ENCODE measurements at regions not wholly inside any gene's neighbourhood (a gene's known extent, or its start where the extent isn't known, plus 50 kb on each side); places are given as distances from the start of the nearest gene placed in this dataset.
A peak's percentile ranks its signal among the peaks of the same experiment; 100 is the strongest.
"Not testable (repeated sequence)": the region's sequence is repeated elsewhere in the genome, so short reads cannot be mapped to it uniquely, and the experiment has no call there.

DNA sequence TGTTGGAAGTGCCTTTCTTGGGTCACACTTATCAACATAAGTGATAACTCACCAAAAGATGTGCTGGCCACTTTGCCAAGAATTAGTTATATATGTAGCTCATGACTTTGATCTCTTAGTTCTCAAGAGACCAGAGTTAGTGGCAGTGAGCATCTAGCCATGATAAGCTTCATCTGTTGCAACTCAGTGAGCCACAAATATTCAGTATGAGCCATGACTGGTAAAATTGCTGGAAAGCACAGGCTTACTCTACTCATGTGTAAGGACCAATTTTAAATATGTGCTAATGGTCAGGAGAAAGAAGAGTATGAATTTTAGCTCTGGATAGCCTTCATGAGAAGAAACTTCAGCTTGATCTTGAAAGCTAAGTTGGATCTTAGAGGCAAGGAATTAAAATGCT is 59.4 kb upstream of the TLL1 start:
- no TSS peak for BruUV-seq (replicated peaks)
- CTCF ChIA-PET: interaction anchor here (1.9 kb wide), 1 partner anchor 8 kb away, joined by 5 read pairs; no protein-coding TSS in a partner anchor
- H4K20me1 ChIP-seq (replicated peaks; ENCODE audit: control insufficient read depth, extremely low read depth, insufficient read depth, low read length): no peaks in the 10 kb centered on the region
- H3K4me2 ChIP-seq (ENCODE audit: insufficient read depth, low read length): no peak overlapping the region
- intact Hi-C loops (cut with micrococcal nuclease): no loop called here
- no peak overlapping the region for H3K9ac ChIP-seq (replicated peaks; ENCODE audit: extremely low read depth, insufficient read depth, low read length)
- H3K9me3 ChIP-seq (replicated peaks; ENCODE audit: control insufficient read depth, insufficient read depth, low read length): no peaks in the 10 kb centered on the region
- no peaks in the 10 kb centered on the region for H3K9me1 ChIP-seq (replicated peaks; ENCODE audit: control insufficient read depth, extremely low read depth, insufficient read depth, low read length)
- H3K27me3 ChIP-seq (ENCODE audit: control insufficient read depth in 2 of 2, insufficient read depth in 2 of 2, low read length in 2 of 2): no peaks in the 10 kb centered on the region
- no peak for TF ChIP-seq JUN (IDR thresholded peaks at IDR 0.05; ENCODE audit: borderline replicate concordance, insufficient read depth, insufficient read length, low read depth)
- TF ChIP-seq, protein P1, sequence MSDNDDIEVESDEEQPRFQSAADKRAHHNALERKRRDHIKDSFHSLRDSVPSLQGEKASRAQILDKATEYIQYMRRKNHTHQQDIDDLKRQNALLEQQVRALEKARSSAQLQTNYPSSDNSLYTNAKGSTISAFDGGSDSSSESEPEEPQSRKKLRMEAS (IDR thresholded peaks at IDR 0.05; ENCODE audit: insufficient read depth, insufficient read length): no peak
- no peak for TF ChIP-seq GATA2 (IDR thresholded peaks at IDR 0.05; ENCODE audit: insufficient read depth, insufficient read length, low read depth, low read length)
- TF ChIP-seq EZH2 (IDR thresholded peaks at IDR 0.05; ENCODE audit: borderline replicate concordance, low read depth, low read length, severe bottlenecking): no peak
- TF ChIP-seq POLR2A (IDR thresholded peaks at IDR 0.05; ENCODE audit: low read depth, low read length): no peak
- H3K36me3 ChIP-seq (ENCODE audit: control insufficient read depth in 2 of 2, extremely low read depth in 1 of 2, insufficient read depth in 2 of 2, low read length in 2 of 2): no peaks in the 10 kb centered on the region
- H3K4me3 ChIP-seq (replicated peaks in 1 of 3; ENCODE audit: insufficient read depth in 1 of 3, low read depth in 1 of 3, low read length in 3 of 3): no peak overlapping the region
- dilution Hi-C loops (cut with MboI; ENCODE audit: extremely low pct_ligation_motif_present, low sequenced_read_pairs): no loop called here
- no peak overlapping the region for H2AFZ ChIP-seq (ENCODE audit: low read depth, low read length)
- no peak for FAIRE-seq
- H3K4me1 ChIP-seq (ENCODE audit: control insufficient read depth, extremely low read depth, insufficient read depth, low read length): no peaks in the 10 kb centered on the region
- no peak overlapping the region for H3K27ac ChIP-seq (ENCODE audit: insufficient read depth, low read depth, low read length)
- H3K79me2 ChIP-seq (ENCODE audit: control insufficient read depth, insufficient read depth, low read length): no peaks in the 10 kb centered on the region
- POLR2A ChIA-PET: no interaction called here
- DNase-seq (ENCODE audit: low read depth, low spot score): no peak

DNA sequence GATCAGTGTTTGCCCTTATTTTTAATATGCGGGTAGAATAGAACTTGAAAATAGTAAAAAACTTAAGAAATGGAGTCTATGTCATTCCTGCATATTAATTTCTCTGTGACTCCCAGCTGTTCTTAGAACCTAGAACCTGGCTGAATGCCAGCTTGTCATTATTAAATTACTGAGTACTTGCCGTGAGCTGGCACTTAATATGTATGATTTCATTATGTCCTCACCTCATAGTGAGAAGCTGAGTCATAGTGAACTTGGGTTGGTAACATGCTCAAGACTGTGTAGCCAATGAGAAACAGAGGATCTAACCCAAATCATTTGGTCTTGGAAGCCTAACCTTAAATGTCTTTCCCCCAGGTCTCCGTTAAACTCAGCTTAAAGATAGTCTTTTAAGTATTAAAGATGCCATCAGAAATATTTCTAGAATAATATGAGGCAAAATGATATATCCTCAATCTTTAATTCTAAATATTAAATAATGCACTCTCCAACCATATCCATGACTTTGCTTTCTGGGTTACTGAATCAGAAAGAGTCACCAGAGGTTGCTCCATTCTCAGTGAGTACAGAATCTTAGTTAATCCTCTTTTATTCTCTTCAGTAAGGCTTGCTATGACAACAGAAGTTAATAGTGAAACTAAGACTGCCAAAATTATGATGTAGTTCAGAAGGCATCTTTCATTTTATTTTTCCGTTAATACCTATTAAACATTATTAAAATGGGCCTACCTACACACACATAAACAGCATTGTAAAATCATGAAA is 58.6 kb upstream of the TLL1 start:
- FAIRE-seq: no peak
- H3K9me1 ChIP-seq (replicated peaks; ENCODE audit: control insufficient read depth, extremely low read depth, insufficient read depth, low read length): no peaks in the 10 kb centered on the region
- dilution Hi-C loops (cut with MboI; ENCODE audit: extremely low pct_ligation_motif_present, low sequenced_read_pairs) (no loop called here), intact Hi-C loops (cut with micrococcal nuclease) (no loop called here)
- H3K36me3 ChIP-seq (ENCODE audit: control insufficient read depth in 2 of 2, extremely low read depth in 1 of 2, insufficient read depth in 2 of 2, low read length in 2 of 2): no peaks in the 10 kb centered on the region
- no peak overlapping the region for H3K9ac ChIP-seq (replicated peaks; ENCODE audit: extremely low read depth, insufficient read depth, low read length)
- no peak overlapping the region for H3K4me3 ChIP-seq (replicated peaks in 1 of 3; ENCODE audit: insufficient read depth in 1 of 3, low read depth in 1 of 3, low read length in 3 of 3)
- DNase-seq (ENCODE audit: low read depth, low spot score): peak; percentile 21
- no peak overlapping the region for H3K27ac ChIP-seq (ENCODE audit: insufficient read depth, low read depth, low read length)
- no TSS peak for BruUV-seq (replicated peaks)
- no peaks in the 10 kb centered on the region for H4K20me1 ChIP-seq (replicated peaks; ENCODE audit: control insufficient read depth, extremely low read depth, insufficient read depth, low read length)
- no peaks in the 10 kb centered on the region for H3K9me3 ChIP-seq (replicated peaks; ENCODE audit: control insufficient read depth, insufficient read depth, low read length)
- H3K4me2 ChIP-seq (ENCODE audit: insufficient read depth, low read length): no peak overlapping the region
- TF ChIP-seq, protein P2, sequence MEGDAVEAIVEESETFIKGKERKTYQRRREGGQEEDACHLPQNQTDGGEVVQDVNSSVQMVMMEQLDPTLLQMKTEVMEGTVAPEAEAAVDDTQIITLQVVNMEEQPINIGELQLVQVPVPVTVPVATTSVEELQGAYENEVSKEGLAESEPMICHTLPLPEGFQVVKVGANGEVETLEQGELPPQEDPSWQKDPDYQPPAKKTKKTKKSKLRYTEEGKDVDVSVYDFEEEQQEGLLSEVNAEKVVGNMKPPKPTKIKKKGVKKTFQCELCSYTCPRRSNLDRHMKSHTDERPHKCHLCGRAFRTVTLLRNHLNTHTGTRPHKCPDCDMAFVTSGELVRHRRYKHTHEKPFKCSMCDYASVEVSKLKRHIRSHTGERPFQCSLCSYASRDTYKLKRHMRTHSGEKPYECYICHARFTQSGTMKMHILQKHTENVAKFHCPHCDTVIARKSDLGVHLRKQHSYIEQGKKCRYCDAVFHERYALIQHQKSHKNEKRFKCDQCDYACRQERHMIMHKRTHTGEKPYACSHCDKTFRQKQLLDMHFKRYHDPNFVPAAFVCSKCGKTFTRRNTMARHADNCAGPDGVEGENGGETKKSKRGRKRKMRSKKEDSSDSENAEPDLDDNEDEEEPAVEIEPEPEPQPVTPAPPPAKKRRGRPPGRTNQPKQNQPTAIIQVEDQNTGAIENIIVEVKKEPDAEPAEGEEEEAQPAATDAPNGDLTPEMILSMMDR (IDR thresholded peaks at IDR 0.05; ENCODE audit: extremely low read depth in 1 of 2, insufficient read depth in 1 of 2, low read depth in 1 of 2, low read length in 2 of 2): no peak
- H3K4me1 ChIP-seq (ENCODE audit: control insufficient read depth, extremely low read depth, insufficient read depth, low read length): no peaks in the 10 kb centered on the region
- POLR2A ChIA-PET: no interaction called here
- no peaks in the 10 kb centered on the region for H3K79me2 ChIP-seq (ENCODE audit: control insufficient read depth, insufficient read depth, low read length)
- no peaks in the 10 kb centered on the region for H3K27me3 ChIP-seq (ENCODE audit: control insufficient read depth in 2 of 2, insufficient read depth in 2 of 2, low read length in 2 of 2)
- H2AFZ ChIP-seq (ENCODE audit: low read depth, low read length): no peak overlapping the region
- CTCF ChIA-PET: interaction anchor here (1.9 kb wide), 1 partner anchor 9 kb away, joined by 5 read pairs; no protein-coding TSS in a partner anchor

DNA sequence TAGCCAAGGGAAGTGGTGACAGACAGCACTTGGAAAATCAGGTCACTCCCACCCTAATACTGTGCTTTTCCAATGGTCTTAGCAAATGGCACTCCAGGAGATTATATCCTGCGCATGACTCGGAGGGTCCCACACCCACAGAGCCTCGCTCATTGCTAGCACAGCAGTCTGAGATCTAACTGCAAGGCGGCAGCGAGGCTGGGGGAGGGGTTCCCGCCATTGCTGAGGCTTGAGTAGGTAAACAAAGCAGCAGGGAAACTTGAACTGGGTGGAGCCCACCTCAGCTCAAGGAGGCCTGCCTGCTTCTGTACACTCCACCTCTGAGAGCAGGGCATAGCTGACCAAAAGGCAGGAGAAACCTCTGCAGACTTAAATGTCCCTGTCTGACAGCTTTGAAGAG is 53.9 kb upstream of the TLL1 start:
- dilution Hi-C loops (cut with MboI; ENCODE audit: extremely low pct_ligation_motif_present, low sequenced_read_pairs); H3K79me2 ChIP-seq (ENCODE audit: control insufficient read depth, insufficient read depth, low read length); FAIRE-seq; H3K36me3 ChIP-seq (ENCODE audit: control insufficient read depth in 2 of 2, extremely low read depth in 1 of 2, insufficient read depth in 2 of 2, low read length in 2 of 2); intact Hi-C loops (cut with micrococcal nuclease); H2AFZ ChIP-seq (ENCODE audit: low read depth, low read length); H3K4me1 ChIP-seq (ENCODE audit: control insufficient read depth, extremely low read depth, insufficient read depth, low read length); CTCF ChIA-PET; H3K9me3 ChIP-seq (replicated peaks; ENCODE audit: control insufficient read depth, insufficient read depth, low read length); H4K20me1 ChIP-seq (replicated peaks; ENCODE audit: control insufficient read depth, extremely low read depth, insufficient read depth, low read length); DNase-seq (ENCODE audit: low read depth, low spot score); H3K27ac ChIP-seq (ENCODE audit: insufficient read depth, low read depth, low read length); H3K27me3 ChIP-seq (ENCODE audit: control insufficient read depth in 2 of 2, insufficient read depth in 2 of 2, low read length in 2 of 2); BruUV-seq (replicated peaks); H3K9me1 ChIP-seq (replicated peaks; ENCODE audit: control insufficient read depth, extremely low read depth, insufficient read depth, low read length); H3K9ac ChIP-seq (replicated peaks; ENCODE audit: extremely low read depth, insufficient read depth, low read length); H3K4me3 ChIP-seq (replicated peaks in 1 of 3; ENCODE audit: insufficient read depth in 1 of 3, low read depth in 1 of 3, low read length in 3 of 3); POLR2A ChIA-PET; H3K4me2 ChIP-seq (ENCODE audit: insufficient read depth, low read length): not testable (repeated sequence)
